ENCODE measurements at regions not wholly inside any gene's neighbourhood (a gene's known extent, or its start where the extent isn't known, plus 50 kb on each side); places are given as distances from the start of the nearest gene placed in this dataset.

DNA sequence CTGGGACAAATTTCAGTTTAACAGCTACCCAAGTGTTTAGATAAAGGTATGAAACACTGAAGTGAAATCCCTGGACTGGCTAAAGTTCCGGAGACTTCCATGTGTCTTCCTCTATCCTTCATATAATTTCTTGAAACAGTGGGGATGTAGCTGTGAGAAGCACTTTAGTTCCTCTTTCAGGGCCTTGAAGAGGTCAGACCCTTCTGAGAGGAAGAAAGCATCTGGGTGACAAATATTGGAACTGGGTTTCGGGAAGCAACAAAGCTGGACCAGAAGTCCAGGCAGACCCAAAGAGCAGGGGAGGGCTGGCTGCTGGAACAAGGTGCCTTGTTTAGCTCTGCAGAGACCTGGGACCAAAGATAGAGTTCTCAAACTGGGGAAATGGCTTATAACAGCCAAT is 75.4 kb upstream of the ZFAND5 start:
- Histone ChIP-seq H2AFZ (no peak overlapping the region), H3K27me3 (ENCODE audit: insufficient read depth) (no peaks in the 10 kb centered on the region), H3K79me2 (replicated peaks; ENCODE audit: insufficient read depth) (no peaks in the 10 kb centered on the region), H3K27ac (ENCODE audit: low read depth) (no peak overlapping the region), H3K4me2 (no peak overlapping the region), H3K36me3 (ENCODE audit: insufficient read depth) (no peaks in the 10 kb centered on the region), H3K9me2 (ENCODE audit: insufficient read depth) (peaks cover 11% of the 10 kb centered on the region; the same call in 1 of the 2 replicates), H3F3A (replicated peaks; ENCODE audit: low read depth) (no peaks in the 10 kb centered on the region), H4K20me1 (replicated peaks; ENCODE audit: insufficient read depth) (no peaks in the 10 kb centered on the region), H3K4me3 (no peak overlapping the region), H3K4me1 (ENCODE audit: insufficient read depth) (no peaks in the 10 kb centered on the region; the same call in 1 of the 2 replicates)
- Mint-ChIP-seq H3K36me3 (ENCODE audit: low read depth) (no peaks in the 10 kb centered on the region), H3K4me1 (peaks cover 9% of the 10 kb centered on the region), H3K27me3 (ENCODE audit: insufficient read depth, low read depth, poor library complexity) (peaks cover 4% of the 10 kb centered on the region), H3K4me3 (no peak overlapping the region), H3K9me3 (no peaks in the 10 kb centered on the region), H3K27ac (no peak overlapping the region)
- DNase-seq (ENCODE audit: low spot score) (no peak), ATAC-seq (no peak)
- TF ChIP-seq STAT1 (IDR thresholded peaks at IDR 0.05; ENCODE audit: unreplicated experiment) (no peak), ZNF114 (CRISPR knock-in tag; IDR thresholded peaks at IDR 0.05) (no peak), EZH2phosphoT487 (IDR thresholded peaks at IDR 0.05; ENCODE audit: unreplicated experiment) (no peak), JUNB (IDR thresholded peaks at IDR 0.05; ENCODE audit: unreplicated experiment) (no peak), ZNF331 (CRISPR knock-in tag; IDR thresholded peaks at IDR 0.05; ENCODE audit: low read depth) (no peak), CREB1 (CRISPR knock-in tag; IDR thresholded peaks at IDR 0.05; ENCODE audit: low read depth) (no peak), EZH2 (IDR thresholded peaks at IDR 0.05; ENCODE audit: low read depth, unreplicated experiment) (no peak), CTCF (conservative IDR thresholded peaks at IDR 0.05; ENCODE audit: low read depth in 2 of 2) (no peak), POLR2AphosphoS5 (IDR thresholded peaks at IDR 0.05; ENCODE audit: low read depth) (no peak), NANOG (IDR thresholded peaks at IDR 0.05; ENCODE audit: borderline replicate concordance) (no peak)
- TF ChIP-seq, protein P1, sequence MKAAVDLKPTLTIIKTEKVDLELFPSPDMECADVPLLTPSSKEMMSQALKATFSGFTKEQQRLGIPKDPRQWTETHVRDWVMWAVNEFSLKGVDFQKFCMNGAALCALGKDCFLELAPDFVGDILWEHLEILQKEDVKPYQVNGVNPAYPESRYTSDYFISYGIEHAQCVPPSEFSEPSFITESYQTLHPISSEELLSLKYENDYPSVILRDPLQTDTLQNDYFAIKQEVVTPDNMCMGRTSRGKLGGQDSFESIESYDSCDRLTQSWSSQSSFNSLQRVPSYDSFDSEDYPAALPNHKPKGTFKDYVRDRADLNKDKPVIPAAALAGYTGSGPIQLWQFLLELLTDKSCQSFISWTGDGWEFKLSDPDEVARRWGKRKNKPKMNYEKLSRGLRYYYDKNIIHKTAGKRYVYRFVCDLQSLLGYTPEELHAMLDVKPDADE (IDR thresholded peaks at IDR 0.05) = no peak
- TF ChIP-seq, protein P2, sequence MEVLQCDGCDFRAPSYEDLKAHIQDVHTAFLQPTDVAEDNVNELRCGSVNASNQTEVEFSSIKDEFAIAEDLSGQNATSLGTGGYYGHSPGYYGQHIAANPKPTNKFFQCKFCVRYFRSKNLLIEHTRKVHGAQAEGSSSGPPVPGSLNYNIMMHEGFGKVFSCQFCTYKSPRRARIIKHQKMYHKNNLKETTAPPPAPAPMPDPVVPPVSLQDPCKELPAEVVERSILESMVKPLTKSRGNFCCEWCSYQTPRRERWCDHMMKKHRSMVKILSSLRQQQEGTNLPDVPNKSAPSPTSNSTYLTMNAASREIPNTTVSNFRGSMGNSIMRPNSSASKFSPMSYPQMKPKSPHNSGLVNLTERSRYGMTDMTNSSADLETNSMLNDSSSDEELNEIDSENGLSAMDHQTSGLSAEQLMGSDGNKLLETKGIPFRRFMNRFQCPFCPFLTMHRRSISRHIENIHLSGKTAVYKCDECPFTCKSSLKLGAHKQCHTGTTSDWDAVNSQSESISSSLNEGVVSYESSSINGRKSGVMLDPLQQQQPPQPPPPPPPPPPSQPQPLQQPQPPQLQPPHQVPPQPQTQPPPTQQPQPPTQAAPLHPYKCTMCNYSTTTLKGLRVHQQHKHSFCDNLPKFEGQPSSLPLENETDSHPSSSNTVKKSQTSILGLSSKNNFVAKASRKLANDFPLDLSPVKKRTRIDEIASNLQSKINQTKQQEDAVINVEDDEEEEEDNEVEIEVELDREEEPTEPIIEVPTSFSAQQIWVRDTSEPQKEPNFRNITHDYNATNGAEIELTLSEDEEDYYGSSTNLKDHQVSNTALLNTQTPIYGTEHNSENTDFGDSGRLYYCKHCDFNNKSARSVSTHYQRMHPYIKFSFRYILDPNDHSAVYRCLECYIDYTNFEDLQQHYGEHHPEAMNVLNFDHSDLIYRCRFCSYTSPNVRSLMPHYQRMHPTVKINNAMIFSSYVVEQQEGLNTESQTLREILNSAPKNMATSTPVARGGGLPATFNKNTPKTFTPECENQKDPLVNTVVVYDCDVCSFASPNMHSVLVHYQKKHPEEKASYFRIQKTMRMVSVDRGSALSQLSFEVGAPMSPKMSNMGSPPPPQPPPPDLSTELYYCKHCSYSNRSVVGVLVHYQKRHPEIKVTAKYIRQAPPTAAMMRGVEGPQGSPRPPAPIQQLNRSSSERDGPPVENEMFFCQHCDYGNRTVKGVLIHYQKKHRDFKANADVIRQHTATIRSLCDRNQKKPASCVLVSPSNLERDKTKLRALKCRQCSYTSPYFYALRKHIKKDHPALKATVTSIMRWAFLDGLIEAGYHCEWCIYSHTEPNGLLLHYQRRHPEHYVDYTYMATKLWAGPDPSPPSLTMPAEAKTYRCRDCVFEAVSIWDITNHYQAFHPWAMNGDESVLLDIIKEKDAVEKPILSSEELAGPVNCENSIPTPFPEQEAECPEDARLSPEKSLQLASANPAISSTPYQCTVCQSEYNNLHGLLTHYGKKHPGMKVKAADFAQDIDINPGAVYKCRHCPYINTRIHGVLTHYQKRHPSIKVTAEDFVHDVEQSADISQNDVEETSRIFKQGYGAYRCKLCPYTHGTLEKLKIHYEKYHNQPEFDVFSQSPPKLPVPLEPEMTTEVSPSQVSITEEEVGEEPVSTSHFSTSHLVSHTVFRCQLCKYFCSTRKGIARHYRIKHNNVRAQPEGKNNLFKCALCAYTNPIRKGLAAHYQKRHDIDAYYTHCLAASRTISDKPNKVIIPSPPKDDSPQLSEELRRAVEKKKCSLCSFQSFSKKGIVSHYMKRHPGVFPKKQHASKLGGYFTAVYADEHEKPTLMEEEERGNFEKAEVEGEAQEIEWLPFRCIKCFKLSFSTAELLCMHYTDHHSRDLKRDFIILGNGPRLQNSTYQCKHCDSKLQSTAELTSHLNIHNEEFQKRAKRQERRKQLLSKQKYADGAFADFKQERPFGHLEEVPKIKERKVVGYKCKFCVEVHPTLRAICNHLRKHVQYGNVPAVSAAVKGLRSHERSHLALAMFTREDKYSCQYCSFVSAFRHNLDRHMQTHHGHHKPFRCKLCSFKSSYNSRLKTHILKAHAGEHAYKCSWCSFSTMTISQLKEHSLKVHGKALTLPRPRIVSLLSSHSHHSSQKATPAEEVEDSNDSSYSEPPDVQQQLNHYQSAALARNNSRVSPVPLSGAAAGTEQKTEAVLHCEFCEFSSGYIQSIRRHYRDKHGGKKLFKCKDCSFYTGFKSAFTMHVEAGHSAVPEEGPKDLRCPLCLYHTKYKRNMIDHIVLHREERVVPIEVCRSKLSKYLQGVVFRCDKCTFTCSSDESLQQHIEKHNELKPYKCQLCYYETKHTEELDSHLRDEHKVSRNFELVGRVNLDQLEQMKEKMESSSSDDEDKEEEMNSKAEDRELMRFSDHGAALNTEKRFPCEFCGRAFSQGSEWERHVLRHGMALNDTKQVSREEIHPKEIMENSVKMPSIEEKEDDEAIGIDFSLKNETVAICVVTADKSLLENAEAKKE (CRISPR knock-in tag; IDR thresholded peaks at IDR 0.05) = no peak
- TF ChIP-seq, protein P3, sequence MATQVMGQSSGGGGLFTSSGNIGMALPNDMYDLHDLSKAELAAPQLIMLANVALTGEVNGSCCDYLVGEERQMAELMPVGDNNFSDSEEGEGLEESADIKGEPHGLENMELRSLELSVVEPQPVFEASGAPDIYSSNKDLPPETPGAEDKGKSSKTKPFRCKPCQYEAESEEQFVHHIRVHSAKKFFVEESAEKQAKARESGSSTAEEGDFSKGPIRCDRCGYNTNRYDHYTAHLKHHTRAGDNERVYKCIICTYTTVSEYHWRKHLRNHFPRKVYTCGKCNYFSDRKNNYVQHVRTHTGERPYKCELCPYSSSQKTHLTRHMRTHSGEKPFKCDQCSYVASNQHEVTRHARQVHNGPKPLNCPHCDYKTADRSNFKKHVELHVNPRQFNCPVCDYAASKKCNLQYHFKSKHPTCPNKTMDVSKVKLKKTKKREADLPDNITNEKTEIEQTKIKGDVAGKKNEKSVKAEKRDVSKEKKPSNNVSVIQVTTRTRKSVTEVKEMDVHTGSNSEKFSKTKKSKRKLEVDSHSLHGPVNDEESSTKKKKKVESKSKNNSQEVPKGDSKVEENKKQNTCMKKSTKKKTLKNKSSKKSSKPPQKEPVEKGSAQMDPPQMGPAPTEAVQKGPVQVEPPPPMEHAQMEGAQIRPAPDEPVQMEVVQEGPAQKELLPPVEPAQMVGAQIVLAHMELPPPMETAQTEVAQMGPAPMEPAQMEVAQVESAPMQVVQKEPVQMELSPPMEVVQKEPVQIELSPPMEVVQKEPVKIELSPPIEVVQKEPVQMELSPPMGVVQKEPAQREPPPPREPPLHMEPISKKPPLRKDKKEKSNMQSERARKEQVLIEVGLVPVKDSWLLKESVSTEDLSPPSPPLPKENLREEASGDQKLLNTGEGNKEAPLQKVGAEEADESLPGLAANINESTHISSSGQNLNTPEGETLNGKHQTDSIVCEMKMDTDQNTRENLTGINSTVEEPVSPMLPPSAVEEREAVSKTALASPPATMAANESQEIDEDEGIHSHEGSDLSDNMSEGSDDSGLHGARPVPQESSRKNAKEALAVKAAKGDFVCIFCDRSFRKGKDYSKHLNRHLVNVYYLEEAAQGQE (IDR thresholded peaks at IDR 0.05; ENCODE audit: unreplicated experiment) = no peak
